Activated CD4-positive, alpha-beta T cell treated with anti-CD3 and anti-CD28 coated beads, Interleukin-2, amount 10 ng/mL, durations not matched to agents 7 days and 5 days (primary cell): ENCODE measurements at regions not wholly inside any gene's neighbourhood (a gene's known extent, or its start where the extent isn't known, plus 50 kb on each side); places are given as distances from the start of the nearest gene placed in this dataset.
"Not testable (repeated sequence)": the region's sequence is repeated elsewhere in the genome, so short reads cannot be mapped to it uniquely, and the experiment has no call there.

Experiments
- CTCF ChIA-PET: fragments of 350-600 bp; sonication (Branson Sonifier 250); formaldehyde crosslinking; loops from one replicate; lab custom pipeline; 2021; ENCODE audit warnings: antibody characterized with exemption; lab: Charles Lee
- POLR2A ChIA-PET: fragments of 350-600 bp; sonication (Branson Sonifier 250); formaldehyde crosslinking; loops from one replicate; lab custom pipeline; 2021; ENCODE audit warnings: antibody characterized with exemption; lab: Charles Lee
- DNase-seq: peaks from one replicate; pipeline ENCODE4 v3.0.0-alpha.2; 2020
- H3K27ac Mint-ChIP-seq: one replicate; pipeline ENCODE4 v1.8.0; 2021; ENCODE audit warnings: mild to moderate bottlenecking, moderate library complexity, mixed read lengths
- H3K27me3 Mint-ChIP-seq: one replicate; pipeline ENCODE4 v1.8.0; 2021; ENCODE audit warnings: mixed read lengths
- H3K36me3 Mint-ChIP-seq: one replicate; pipeline ENCODE4 v1.8.0; 2021; ENCODE audit warnings: low read depth, mixed read lengths
- H3K4me1 Mint-ChIP-seq: one replicate; pipeline ENCODE4 v1.8.0; 2021; ENCODE audit warnings: mixed read lengths
- H3K4me3 Mint-ChIP-seq: one replicate; pipeline ENCODE4 v1.8.0; 2021; ENCODE audit warnings: mild to moderate bottlenecking, moderate library complexity, mixed read lengths
- H3K9me3 Mint-ChIP-seq: one replicate; pipeline ENCODE4 v1.8.0; 2021; ENCODE audit warnings: mixed read lengths

GRCh38 chr6:74605922-74606581 is 599.8 kb downstream of the COL12A1 start:
- POLR2A ChIA-PET: no interaction called here
- H3K4me3 Mint-ChIP-seq: no peak overlapping the region
- no peaks in the 10 kb centered on the region for H3K9me3 Mint-ChIP-seq
- no peaks in the 10 kb centered on the region for H3K36me3 Mint-ChIP-seq
- DNase-seq: no peak
- CTCF ChIA-PET: no interaction called here
- no peaks in the 10 kb centered on the region for H3K4me1 Mint-ChIP-seq
- no peaks in the 10 kb centered on the region for H3K27me3 Mint-ChIP-seq
- H3K27ac Mint-ChIP-seq: no peak overlapping the region

- CTCF ChIA-PET: no interaction called here
- H3K4me1 Mint-ChIP-seq: no peaks in the 10 kb centered on the region
- POLR2A ChIA-PET: no interaction called here
- H3K27ac Mint-ChIP-seq: no peak overlapping the region
- no peak overlapping the region for H3K4me3 Mint-ChIP-seq
- DNase-seq: no peak
- H3K27me3 Mint-ChIP-seq: no peaks in the 10 kb centered on the region
- H3K36me3 Mint-ChIP-seq: no peaks in the 10 kb centered on the region
- no peaks in the 10 kb centered on the region for H3K9me3 Mint-ChIP-seq
These were observed 601.6 kb downstream of the COL12A1 start for GRCh38 chr6:74604279-74604678.

- Mint-ChIP-seq H3K27ac (no peak overlapping the region), H3K4me3 (no peak overlapping the region), H3K9me3 (no peaks in the 10 kb centered on the region), H3K27me3 (no peaks in the 10 kb centered on the region), H3K36me3 (no peaks in the 10 kb centered on the region), H3K4me1 (no peaks in the 10 kb centered on the region)
- DNase-seq: no peak
- POLR2A ChIA-PET: interaction anchor here (0.6 kb wide), 1 partner anchor 599 kb away, joined by 4 read pairs; no protein-coding TSS in a partner anchor
- CTCF ChIA-PET: no interaction called here
These were observed 602.4 kb downstream of the COL12A1 start for GRCh38 chr6:74603322-74604076.

GRCh38 chr6:74602206-74602605 is 603.6 kb downstream of the COL12A1 start:
- Mint-ChIP-seq H3K27me3 (no peaks in the 10 kb centered on the region), H3K9me3 (no peaks in the 10 kb centered on the region), H3K27ac (no peak overlapping the region), H3K36me3 (no peaks in the 10 kb centered on the region), H3K4me1 (no peaks in the 10 kb centered on the region), H3K4me3 (no peak overlapping the region)
- ChIA-PET CTCF (no interaction called here), POLR2A (no interaction called here)
- DNase-seq: no peak

GRCh38 chr6:74598462-74599393 is 607.1 kb downstream of the COL12A1 start:
- CTCF ChIA-PET: no interaction called here
- DNase-seq: no peak
- Mint-ChIP-seq H3K27ac (no peak overlapping the region), H3K27me3 (no peaks in the 10 kb centered on the region), H3K4me1 (no peaks in the 10 kb centered on the region), H3K4me3 (no peak overlapping the region), H3K9me3 (no peaks in the 10 kb centered on the region), H3K36me3 (no peaks in the 10 kb centered on the region)
- POLR2A ChIA-PET: no interaction called here

GRCh38 chr6:74597840-74598239 is 608.0 kb downstream of the COL12A1 start:
- no peak overlapping the region for H3K4me3 Mint-ChIP-seq
- H3K27me3 Mint-ChIP-seq: no peaks in the 10 kb centered on the region
- H3K27ac Mint-ChIP-seq: no peak overlapping the region
- H3K4me1 Mint-ChIP-seq: no peaks in the 10 kb centered on the region
- CTCF ChIA-PET: no interaction called here
- no peaks in the 10 kb centered on the region for H3K9me3 Mint-ChIP-seq
- DNase-seq: no peak
- H3K36me3 Mint-ChIP-seq: no peaks in the 10 kb centered on the region
- POLR2A ChIA-PET: no interaction called here

- Mint-ChIP-seq H3K27ac (no peak overlapping the region), H3K4me1 (no peaks in the 10 kb centered on the region), H3K27me3 (no peaks in the 10 kb centered on the region), H3K36me3 (no peaks in the 10 kb centered on the region), H3K4me3 (no peak overlapping the region), H3K9me3 (no peaks in the 10 kb centered on the region)
- DNase-seq: no peak
- CTCF ChIA-PET: no interaction called here
- POLR2A ChIA-PET: no interaction called here
These were observed 608.6 kb downstream of the COL12A1 start for GRCh38 chr6:74597266-74597665.

- Mint-ChIP-seq H3K27ac (no peak overlapping the region), H3K4me1 (no peaks in the 10 kb centered on the region), H3K4me3 (no peak overlapping the region), H3K9me3 (no peaks in the 10 kb centered on the region), H3K36me3 (no peaks in the 10 kb centered on the region), H3K27me3 (no peaks in the 10 kb centered on the region)
- no peak for DNase-seq
- CTCF ChIA-PET: no interaction called here
- POLR2A ChIA-PET: no interaction called here
These were observed 609.3 kb downstream of the COL12A1 start for GRCh38 chr6:74596588-74596987.

- CTCF ChIA-PET, H3K36me3 Mint-ChIP-seq, DNase-seq, POLR2A ChIA-PET, H3K27me3 Mint-ChIP-seq, H3K4me1 Mint-ChIP-seq, H3K27ac Mint-ChIP-seq, H3K4me3 Mint-ChIP-seq, H3K9me3 Mint-ChIP-seq: not testable (repeated sequence)
These were observed 611.5 kb downstream of the COL12A1 start for GRCh38 chr6:74594350-74594749.

- Mint-ChIP-seq H3K4me3 (no peak overlapping the region), H3K9me3 (no peaks in the 10 kb centered on the region), H3K4me1 (no peaks in the 10 kb centered on the region), H3K27me3 (no peaks in the 10 kb centered on the region), H3K36me3 (no peaks in the 10 kb centered on the region), H3K27ac (no peak overlapping the region)
- DNase-seq: no peak
- ChIA-PET POLR2A (no interaction called here), CTCF (no interaction called here)
These were observed 617.6 kb downstream of the COL12A1 start for GRCh38 chr6:74588094-74588832.

- POLR2A ChIA-PET: no interaction called here
- H3K36me3 Mint-ChIP-seq: no peaks in the 10 kb centered on the region
- CTCF ChIA-PET: no interaction called here
These were observed 618.5 kb downstream of the COL12A1 start for GRCh38 chr6:74587386-74587785.

GRCh38 chr6:74585753-74586152 is 620.1 kb downstream of the COL12A1 start:
- POLR2A ChIA-PET: no interaction called here
- H3K36me3 Mint-ChIP-seq: no peaks in the 10 kb centered on the region

More at GRCh38 chr6:74587386-74587785, 618.5 kb downstream of the COL12A1 start:
- no peak for DNase-seq
- Mint-ChIP-seq H3K27ac (no peak overlapping the region), H3K4me1 (no peaks in the 10 kb centered on the region), H3K27me3 (no peaks in the 10 kb centered on the region), H3K4me3 (no peak overlapping the region), H3K9me3 (no peaks in the 10 kb centered on the region)

More at GRCh38 chr6:74585753-74586152, 620.1 kb downstream of the COL12A1 start:
- Mint-ChIP-seq H3K4me1 (no peaks in the 10 kb centered on the region), H3K4me3 (no peak overlapping the region), H3K27me3 (no peaks in the 10 kb centered on the region), H3K27ac (no peak overlapping the region), H3K9me3 (no peaks in the 10 kb centered on the region)
- CTCF ChIA-PET: no interaction called here
- DNase-seq: no peak
